ENCODE measurements at regions not wholly inside any gene's neighbourhood (a gene's known extent, or its start where the extent isn't known, plus 50 kb on each side); places are given as distances from the start of the nearest gene placed in this dataset.

- no peak for TF ChIP-seq POLR2AphosphoS5 (IDR thresholded peaks at IDR 0.05; ENCODE audit: insufficient read depth in 1 of 2, low read depth in 1 of 2)
- TF ChIP-seq CTCF (IDR thresholded peaks at IDR 0.05) = no peak
- no peak for TF ChIP-seq POLR2A (IDR thresholded peaks at IDR 0.05)
These were observed 336.6 kb downstream of the TMEM114 start for GRCh38 chr16:8253718-8254117.

All from vagina (tissue), 2 donors.